ENCODE measurements at regions not wholly inside any gene's neighbourhood (a gene's known extent, or its start where the extent isn't known, plus 50 kb on each side); places are given as distances from the start of the nearest gene placed in this dataset.
A peak's percentile ranks its signal among the peaks of the same experiment; 100 is the strongest.
"Not testable (repeated sequence)": the region's sequence is repeated elsewhere in the genome, so short reads cannot be mapped to it uniquely, and the experiment has no call there.

- H3K79me2 ChIP-seq (ENCODE audit: low read length); DNase-seq; H3K9ac ChIP-seq (ENCODE audit: low read length); H2AFZ ChIP-seq (ENCODE audit: low read length); H3K9me2 ChIP-seq (replicated peaks; ENCODE audit: insufficient read depth, low read length); H3K4me1 ChIP-seq (ENCODE audit: low read length); H3K27me3 ChIP-seq (ENCODE audit: low read length); H4K20me1 ChIP-seq (ENCODE audit: insufficient read depth, low read depth, low read length); H3K4me3 ChIP-seq (ENCODE audit: low read length); H3K4me2 ChIP-seq (ENCODE audit: low read depth, low read length, poor library complexity, severe bottlenecking); H3K36me3 ChIP-seq (ENCODE audit: insufficient read depth, low read length); H3K27ac ChIP-seq (ENCODE audit: low read length); H3K9me3 ChIP-seq (ENCODE audit: low read length): not testable (repeated sequence)
These were observed 111.0 kb upstream of the NLGN1 start for GRCh38 chr3:173286507-173286906.

- no peak overlapping the region for H2AFZ ChIP-seq (ENCODE audit: low read length)
- H3K4me1 ChIP-seq (ENCODE audit: low read length): no peaks in the 10 kb centered on the region
- no peak overlapping the region for H3K4me3 ChIP-seq (ENCODE audit: low read length)
- no peak overlapping the region for H3K9ac ChIP-seq (ENCODE audit: low read length)
- no peak overlapping the region for H3K27ac ChIP-seq (ENCODE audit: low read length)
- H3K27me3 ChIP-seq (ENCODE audit: low read length): no peaks in the 10 kb centered on the region
- DNase-seq: no peak
- no peaks in the 10 kb centered on the region; the same call in 1 of the 2 replicates for H3K9me3 ChIP-seq (ENCODE audit: low read length)
- H3K36me3 ChIP-seq (ENCODE audit: insufficient read depth, low read length): no peaks in the 10 kb centered on the region
- H4K20me1 ChIP-seq (ENCODE audit: insufficient read depth, low read depth, low read length): no peaks in the 10 kb centered on the region
- no peaks in the 10 kb centered on the region for H3K9me2 ChIP-seq (replicated peaks; ENCODE audit: insufficient read depth, low read length)
- H3K4me2 ChIP-seq (ENCODE audit: low read depth, low read length, poor library complexity, severe bottlenecking): no peak overlapping the region
- H3K79me2 ChIP-seq (ENCODE audit: low read length): no peaks in the 10 kb centered on the region
These were observed 113.2 kb upstream of the NLGN1 start for GRCh38 chr3:173284301-173284700.

- H3K9ac ChIP-seq (ENCODE audit: low read length): no peak overlapping the region
- peak overlapping the region; percentile 42; the same call in 1 of the 2 replicates for H2AFZ ChIP-seq (ENCODE audit: low read length)
- H3K79me2 ChIP-seq (ENCODE audit: low read length): no peaks in the 10 kb centered on the region
- no peaks in the 10 kb centered on the region for H3K9me2 ChIP-seq (replicated peaks; ENCODE audit: insufficient read depth, low read length)
- no peaks in the 10 kb centered on the region for H4K20me1 ChIP-seq (ENCODE audit: insufficient read depth, low read depth, low read length)
- H3K4me2 ChIP-seq (ENCODE audit: low read depth, low read length, poor library complexity, severe bottlenecking): no peak overlapping the region
- no peak overlapping the region for H3K27ac ChIP-seq (ENCODE audit: low read length)
- no peak overlapping the region for H3K4me3 ChIP-seq (ENCODE audit: low read length)
- no peaks in the 10 kb centered on the region for H3K9me3 ChIP-seq (ENCODE audit: low read length)
- DNase-seq: peak; percentile 65
- no peaks in the 10 kb centered on the region for H3K27me3 ChIP-seq (ENCODE audit: low read length)
- H3K4me1 ChIP-seq (ENCODE audit: low read length): no peaks in the 10 kb centered on the region
- no peaks in the 10 kb centered on the region for H3K36me3 ChIP-seq (ENCODE audit: insufficient read depth, low read length)
These were observed 121.8 kb upstream of the NLGN1 start for GRCh38 chr3:173275740-173276139.

- no peak overlapping the region for H3K4me3 ChIP-seq (ENCODE audit: low read length)
- H2AFZ ChIP-seq (ENCODE audit: low read length): no peak overlapping the region
- no peak for DNase-seq
- no peaks in the 10 kb centered on the region for H3K36me3 ChIP-seq (ENCODE audit: insufficient read depth, low read length)
- H3K4me1 ChIP-seq (ENCODE audit: low read length): no peaks in the 10 kb centered on the region
- H3K9me2 ChIP-seq (replicated peaks; ENCODE audit: insufficient read depth, low read length): no peaks in the 10 kb centered on the region
- H3K4me2 ChIP-seq (ENCODE audit: low read depth, low read length, poor library complexity, severe bottlenecking): no peak overlapping the region
- H3K79me2 ChIP-seq (ENCODE audit: low read length): no peaks in the 10 kb centered on the region
- H3K27ac ChIP-seq (ENCODE audit: low read length): no peak overlapping the region
- H3K9ac ChIP-seq (ENCODE audit: low read length): no peak overlapping the region
- no peaks in the 10 kb centered on the region for H3K9me3 ChIP-seq (ENCODE audit: low read length)
- no peaks in the 10 kb centered on the region for H4K20me1 ChIP-seq (ENCODE audit: insufficient read depth, low read depth, low read length)
- H3K27me3 ChIP-seq (ENCODE audit: low read length): no peaks in the 10 kb centered on the region
These were observed 123.7 kb upstream of the NLGN1 start for GRCh38 chr3:173273838-173274237.

DNA sequence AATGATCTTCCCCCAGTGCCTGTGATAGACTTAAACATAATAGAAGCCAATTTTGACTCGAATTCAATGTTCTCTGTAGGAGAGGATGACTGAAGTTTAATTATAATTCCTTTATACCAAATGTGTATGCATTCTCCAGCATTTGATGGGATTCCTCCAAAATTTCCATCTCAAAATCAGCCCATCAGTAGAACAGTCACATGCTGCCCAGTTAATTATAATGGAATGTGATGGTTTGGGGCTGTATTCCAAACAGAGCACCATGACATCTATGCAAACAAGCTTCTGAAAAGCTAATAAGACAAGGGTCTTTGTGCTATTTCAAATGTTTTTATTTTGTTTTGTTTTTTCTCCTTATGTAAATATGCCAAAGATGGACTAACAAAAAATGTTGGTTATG, 127.7 kb upstream of the SPATA16 start:
- Histone ChIP-seq H3K27ac (ENCODE audit: low read length) (no peak overlapping the region), H3K27me3 (ENCODE audit: low read length) (no peaks in the 10 kb centered on the region), H3K9me3 (ENCODE audit: low read length) (no peaks in the 10 kb centered on the region), H3K4me1 (ENCODE audit: low read length) (no peaks in the 10 kb centered on the region), H3K36me3 (ENCODE audit: insufficient read depth, low read length) (no peaks in the 10 kb centered on the region), H3K4me3 (ENCODE audit: low read length) (no peak overlapping the region), H4K20me1 (ENCODE audit: insufficient read depth, low read depth, low read length) (no peaks in the 10 kb centered on the region), H3K4me2 (ENCODE audit: low read depth, low read length, poor library complexity, severe bottlenecking) (no peak overlapping the region), H3K9me2 (replicated peaks; ENCODE audit: insufficient read depth, low read length) (no peaks in the 10 kb centered on the region), H3K79me2 (ENCODE audit: low read length) (no peaks in the 10 kb centered on the region), H2AFZ (ENCODE audit: low read length) (no peak overlapping the region), H3K9ac (ENCODE audit: low read length) (no peak overlapping the region)
- DNase-seq: no peak

GRCh38 chr3:173267716-173268115, 126.7 kb upstream of the SPATA16 start:
- Histone ChIP-seq H3K27ac (ENCODE audit: low read length) (no peak overlapping the region), H3K9me2 (replicated peaks; ENCODE audit: insufficient read depth, low read length) (no peaks in the 10 kb centered on the region), H4K20me1 (ENCODE audit: insufficient read depth, low read depth, low read length) (no peaks in the 10 kb centered on the region)

GRCh38 chr3:173266441-173266840, 125.4 kb upstream of the SPATA16 start:
- H3K27me3 ChIP-seq (ENCODE audit: low read length): no peaks in the 10 kb centered on the region
- H3K9ac ChIP-seq (ENCODE audit: low read length): no peak overlapping the region
- no peaks in the 10 kb centered on the region for H3K36me3 ChIP-seq (ENCODE audit: insufficient read depth, low read length)
- H3K9me2 ChIP-seq (replicated peaks; ENCODE audit: insufficient read depth, low read length): no peaks in the 10 kb centered on the region
- H3K27ac ChIP-seq (ENCODE audit: low read length): no peak overlapping the region
- no peak overlapping the region for H3K4me2 ChIP-seq (ENCODE audit: low read depth, low read length, poor library complexity, severe bottlenecking)
- no peaks in the 10 kb centered on the region for H3K9me3 ChIP-seq (ENCODE audit: low read length)
- H2AFZ ChIP-seq (ENCODE audit: low read length): no peak overlapping the region
- no peak for DNase-seq
- no peak overlapping the region for H3K4me3 ChIP-seq (ENCODE audit: low read length)
- no peaks in the 10 kb centered on the region for H3K4me1 ChIP-seq (ENCODE audit: low read length)
- H3K79me2 ChIP-seq (ENCODE audit: low read length): no peaks in the 10 kb centered on the region
- no peaks in the 10 kb centered on the region for H4K20me1 ChIP-seq (ENCODE audit: insufficient read depth, low read depth, low read length)

More at GRCh38 chr3:173267716-173268115, 126.7 kb upstream of the SPATA16 start:
- no peak overlapping the region for H3K9ac ChIP-seq (ENCODE audit: low read length)
- DNase-seq: no peak
- H3K36me3 ChIP-seq (ENCODE audit: insufficient read depth, low read length): no peaks in the 10 kb centered on the region
- no peak overlapping the region for H3K4me3 ChIP-seq (ENCODE audit: low read length)
- H3K4me2 ChIP-seq (ENCODE audit: low read depth, low read length, poor library complexity, severe bottlenecking): no peak overlapping the region
- no peaks in the 10 kb centered on the region for H3K27me3 ChIP-seq (ENCODE audit: low read length)
- H3K79me2 ChIP-seq (ENCODE audit: low read length): no peaks in the 10 kb centered on the region
- H3K9me3 ChIP-seq (ENCODE audit: low read length): no peaks in the 10 kb centered on the region
- no peaks in the 10 kb centered on the region for H3K4me1 ChIP-seq (ENCODE audit: low read length)
- no peak overlapping the region for H2AFZ ChIP-seq (ENCODE audit: low read length)

GRCh38 chr3:173258697-173259096, 117.7 kb upstream of the SPATA16 start:
- Histone ChIP-seq H3K9ac (ENCODE audit: low read length) (no peak overlapping the region), H3K4me2 (ENCODE audit: low read depth, low read length, poor library complexity, severe bottlenecking) (no peak overlapping the region), H3K27me3 (ENCODE audit: low read length) (no peaks in the 10 kb centered on the region), H2AFZ (ENCODE audit: low read length) (no peak overlapping the region), H3K9me2 (replicated peaks; ENCODE audit: insufficient read depth, low read length) (no peaks in the 10 kb centered on the region), H3K27ac (ENCODE audit: low read length) (no peak overlapping the region), H3K79me2 (ENCODE audit: low read length) (no peaks in the 10 kb centered on the region), H4K20me1 (ENCODE audit: insufficient read depth, low read depth, low read length) (no peaks in the 10 kb centered on the region), H3K36me3 (ENCODE audit: insufficient read depth, low read length) (no peaks in the 10 kb centered on the region; the same call in 1 of the 2 replicates), H3K9me3 (ENCODE audit: low read length) (no peaks in the 10 kb centered on the region), H3K4me1 (ENCODE audit: low read length) (no peaks in the 10 kb centered on the region), H3K4me3 (ENCODE audit: low read length) (no peak overlapping the region)
- DNase-seq: no peak

DNA sequence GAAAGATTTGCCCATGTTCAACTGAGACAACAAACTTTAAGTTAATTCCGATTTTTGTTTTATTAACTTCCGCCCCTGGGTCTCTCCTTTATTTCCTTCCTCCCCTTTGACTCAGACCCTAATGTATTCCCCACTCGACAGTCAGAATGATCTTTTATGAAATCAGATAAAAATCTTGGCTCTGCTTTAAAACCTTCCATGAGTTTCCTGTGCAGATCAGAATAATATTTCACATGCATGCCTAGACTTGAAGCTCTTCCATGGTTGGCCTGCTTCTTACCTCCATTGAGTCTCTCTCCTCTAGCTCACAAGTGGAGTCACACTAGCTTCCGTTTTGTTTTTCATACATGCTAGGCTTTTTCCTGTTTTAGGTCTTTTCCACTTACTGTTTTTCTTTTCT, 116.8 kb upstream of the SPATA16 start:
- no peaks in the 10 kb centered on the region for H3K9me3 ChIP-seq (ENCODE audit: low read length)
- no peaks in the 10 kb centered on the region for H3K27me3 ChIP-seq (ENCODE audit: low read length)
- DNase-seq: no peak
- no peaks in the 10 kb centered on the region; the same call in 1 of the 2 replicates for H3K36me3 ChIP-seq (ENCODE audit: insufficient read depth, low read length)
- no peak overlapping the region for H3K4me2 ChIP-seq (ENCODE audit: low read depth, low read length, poor library complexity, severe bottlenecking)
- no peak overlapping the region for H3K9ac ChIP-seq (ENCODE audit: low read length)
- no peak overlapping the region for H2AFZ ChIP-seq (ENCODE audit: low read length)
- no peaks in the 10 kb centered on the region for H3K4me1 ChIP-seq (ENCODE audit: low read length)
- no peak overlapping the region for H3K27ac ChIP-seq (ENCODE audit: low read length)
- H4K20me1 ChIP-seq (ENCODE audit: insufficient read depth, low read depth, low read length): no peaks in the 10 kb centered on the region
- H3K4me3 ChIP-seq (ENCODE audit: low read length): no peak overlapping the region
- H3K79me2 ChIP-seq (ENCODE audit: low read length): no peaks in the 10 kb centered on the region
- no peaks in the 10 kb centered on the region for H3K9me2 ChIP-seq (replicated peaks; ENCODE audit: insufficient read depth, low read length)

All from Karpas-422 (cell line).